ENCODE measurements at regions not wholly inside any gene's neighbourhood (a gene's known extent, or its start where the extent isn't known, plus 50 kb on each side); places are given as distances from the start of the nearest gene placed in this dataset.
"Not testable (repeated sequence)": the region's sequence is repeated elsewhere in the genome, so short reads cannot be mapped to it uniquely, and the experiment has no call there.

DNA sequence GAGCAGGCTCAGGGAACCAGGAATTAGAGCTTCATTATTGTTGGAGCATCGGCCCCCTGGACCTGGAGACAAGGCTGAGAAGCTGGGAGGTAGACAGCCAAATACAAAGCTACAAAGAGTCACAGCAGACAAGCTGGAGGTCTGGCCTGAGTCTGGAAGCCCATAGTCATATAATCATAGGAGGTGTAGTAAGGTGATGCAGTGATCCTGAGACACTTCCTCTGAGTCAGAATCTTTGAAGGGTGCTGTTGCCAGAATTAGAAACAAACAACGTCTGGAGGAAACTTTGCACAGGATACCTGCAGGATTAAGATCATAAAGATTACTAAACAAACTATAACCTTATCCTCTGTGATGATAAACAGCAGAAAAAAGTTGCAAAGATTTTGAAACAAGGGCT, 213.8 kb downstream of the DSC3 start:
- intact Hi-C loops (cut with micrococcal nuclease): no loop called here

DNA sequence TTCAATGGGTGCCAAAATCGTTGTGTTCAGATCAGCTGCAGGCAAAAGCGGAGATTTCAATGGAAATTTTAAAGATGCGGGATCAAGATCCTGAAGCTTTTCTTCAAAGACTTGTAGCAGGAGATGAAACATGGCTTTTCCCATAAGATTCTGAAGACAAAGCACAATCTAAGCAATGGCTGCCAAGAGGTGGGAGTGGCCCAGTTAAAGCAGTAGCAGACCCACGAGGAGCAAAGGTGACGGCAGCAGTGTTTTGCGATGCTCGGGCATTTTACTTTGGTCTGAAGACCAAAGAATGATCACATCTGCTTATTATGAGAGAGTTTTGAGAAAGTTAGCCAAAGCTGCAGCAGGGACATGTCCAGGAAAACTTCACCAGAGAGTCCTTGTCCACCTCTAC, 222.9 kb downstream of the DSC3 start:
- intact Hi-C loops (cut with micrococcal nuclease): no loop called here

DNA sequence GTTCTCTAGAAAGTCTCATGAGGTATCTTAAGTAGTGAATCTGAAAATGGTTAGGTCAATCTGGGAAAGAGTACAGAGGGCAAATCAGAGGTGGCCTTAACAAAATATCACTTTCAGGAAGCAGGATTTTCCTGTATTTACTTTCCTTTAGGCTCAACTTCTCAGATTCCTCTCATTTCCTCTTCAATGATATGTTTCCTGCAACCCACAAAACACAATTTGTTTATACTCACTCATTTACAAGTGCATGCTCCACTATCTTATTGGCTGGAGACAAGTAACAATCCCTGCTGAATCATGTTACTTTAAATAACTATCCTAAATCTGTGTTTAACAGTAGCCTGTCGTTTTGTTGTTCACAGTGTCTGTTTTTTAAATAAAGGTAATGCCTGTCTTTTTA, 228.1 kb downstream of the DSC3 start:
- intact Hi-C loops (cut with micrococcal nuclease): no loop called here

DNA sequence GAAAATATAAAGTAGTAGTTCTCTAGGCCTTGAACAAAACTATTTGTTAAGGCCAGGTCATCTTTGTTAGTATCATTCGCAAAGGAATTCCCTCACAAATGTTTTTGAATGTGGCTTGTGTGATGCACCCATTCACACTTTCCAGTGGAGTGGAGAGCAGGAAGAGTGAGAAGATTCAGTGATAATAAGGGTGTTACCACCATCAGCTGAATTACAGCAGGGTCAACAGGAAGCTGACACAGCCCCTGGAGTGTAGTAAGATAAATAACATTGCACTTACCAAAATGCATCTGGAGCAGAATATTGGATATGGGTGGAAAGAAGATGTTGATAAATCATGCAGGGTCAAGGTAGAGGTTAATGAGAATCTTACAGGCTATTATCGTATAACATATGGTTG, 231.0 kb downstream of the DSC3 start:
- intact Hi-C loops (cut with micrococcal nuclease): no loop called here

DNA sequence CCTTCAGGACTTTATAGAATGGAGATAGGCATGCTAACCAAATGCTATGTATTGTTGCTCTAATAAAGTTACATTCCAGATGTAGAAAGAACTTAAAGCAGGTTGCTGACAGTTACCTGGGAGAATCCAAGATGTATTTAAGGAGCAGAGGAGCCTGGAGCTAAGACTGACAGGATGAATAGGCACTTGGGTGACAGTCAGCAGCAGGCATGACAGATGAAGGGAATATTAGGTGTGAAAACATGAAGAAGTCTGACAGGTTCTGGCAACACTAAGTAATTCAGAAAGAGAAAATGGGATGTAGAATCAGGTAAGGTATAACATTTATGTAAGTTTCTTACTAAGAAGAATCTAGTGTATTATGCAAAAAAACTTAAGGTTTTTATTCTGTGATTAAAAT, 232.0 kb downstream of the DSC3 start:
- intact Hi-C loops (cut with micrococcal nuclease): no loop called here

DNA sequence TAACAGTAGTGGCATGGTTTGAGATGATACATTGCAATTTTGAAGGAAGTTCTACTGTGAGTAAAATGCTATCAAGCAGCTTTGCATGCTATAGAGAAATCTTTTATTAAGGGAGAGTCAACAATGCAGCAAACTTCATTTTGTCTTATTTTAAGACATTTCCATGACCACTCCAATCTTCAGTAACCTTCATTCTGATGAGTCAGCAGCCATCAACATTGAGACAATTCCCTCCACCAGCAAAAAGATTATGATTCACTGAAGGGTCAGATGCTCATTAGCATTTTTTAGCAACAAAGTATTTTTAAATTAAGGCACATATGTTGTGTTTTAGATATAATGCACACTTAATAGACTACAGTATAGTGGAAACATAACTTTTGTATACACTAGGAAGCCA, 235.7 kb downstream of the DSC3 start:
- intact Hi-C loops (cut with micrococcal nuclease): no loop called here

DNA sequence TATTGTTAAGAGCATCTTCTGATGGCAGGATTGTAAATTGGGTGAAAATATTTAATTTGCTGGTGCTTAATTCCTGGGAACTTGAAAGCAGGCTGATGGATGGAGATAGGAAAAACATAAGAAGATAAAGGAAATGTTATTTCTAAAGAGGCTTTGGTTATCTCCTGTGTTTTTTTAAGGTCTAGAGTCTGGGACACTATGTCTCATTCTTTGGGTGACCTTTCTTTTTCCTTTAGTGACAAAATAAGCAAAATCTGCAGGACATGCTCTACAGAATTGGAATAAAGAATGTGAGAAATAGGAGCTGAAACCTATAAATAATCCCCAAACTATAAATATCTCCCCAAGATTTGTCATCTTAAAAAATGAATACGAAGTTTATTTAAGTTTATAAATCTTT, 241.7 kb downstream of the DSC3 start:
- intact Hi-C loops (cut with micrococcal nuclease): no loop called here

DNA sequence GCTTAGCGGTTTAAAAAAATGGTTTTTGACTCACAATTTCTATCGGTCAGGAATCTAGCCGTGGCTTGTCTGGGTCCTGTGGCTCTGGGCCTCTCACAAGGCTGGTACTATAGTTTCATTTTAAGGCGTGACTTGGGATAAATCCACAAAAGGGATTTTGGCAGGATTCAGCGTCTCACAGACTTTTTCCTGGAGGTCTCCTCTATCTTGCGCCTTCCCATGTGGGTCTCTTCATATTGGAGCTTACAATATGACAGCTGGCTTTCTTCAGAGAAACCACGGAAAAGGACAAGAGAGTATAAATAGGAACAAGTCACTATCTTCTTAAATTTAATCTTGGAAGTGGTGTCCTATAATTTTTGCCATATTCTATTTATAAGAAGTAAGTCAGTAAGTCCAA, 250.5 kb downstream of the DSC3 start:
- intact Hi-C loops (cut with micrococcal nuclease): no loop called here

DNA sequence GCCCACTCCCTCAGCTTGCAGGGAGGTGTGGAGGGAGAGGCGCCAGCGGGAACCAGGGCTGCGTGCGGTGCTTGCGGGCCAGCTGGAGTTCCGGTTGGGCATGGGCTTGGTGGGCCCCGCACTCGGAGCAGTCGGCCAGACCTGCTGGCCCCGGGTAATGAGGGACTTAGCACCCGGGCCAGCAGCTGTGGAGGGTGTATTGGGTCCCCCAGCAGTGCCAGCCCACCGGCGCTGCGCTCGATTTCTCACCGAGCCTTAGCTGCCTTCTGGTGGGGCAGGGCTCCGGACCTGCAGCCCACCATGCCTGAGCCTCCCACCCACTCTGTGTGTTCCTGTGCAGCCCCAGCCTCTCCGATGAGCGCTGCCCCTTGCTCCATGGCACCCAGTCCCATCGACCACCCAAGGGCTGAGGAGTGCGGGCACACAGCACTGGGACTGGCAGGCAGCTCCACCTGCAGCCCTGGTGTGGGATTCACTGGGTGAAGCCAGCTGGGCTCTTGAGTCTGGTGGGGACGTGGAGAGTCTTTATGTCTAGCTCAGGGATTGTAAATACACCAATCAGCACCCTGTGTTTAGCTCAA, 254.0 kb downstream of the DSC3 start:
- intact Hi-C loops (cut with micrococcal nuclease): not testable (repeated sequence)

DNA sequence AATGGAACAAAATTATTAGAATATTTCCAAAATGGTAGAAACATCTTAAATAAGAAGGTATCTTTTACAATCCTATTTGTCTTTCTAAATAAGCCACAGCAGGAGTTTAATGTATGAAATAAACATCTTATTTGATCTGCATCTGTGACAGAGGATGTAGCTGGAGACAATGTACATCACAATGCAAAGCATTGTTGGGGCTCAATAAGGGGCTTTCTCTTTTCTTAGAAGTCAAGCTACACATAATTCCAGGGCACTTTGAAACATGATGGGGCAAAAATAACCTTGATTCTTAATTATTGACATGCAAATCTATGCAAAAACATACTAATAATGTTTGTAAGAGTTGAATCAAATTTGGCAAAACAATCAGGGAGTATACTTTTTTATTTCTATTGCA, 255.1 kb downstream of the DSC3 start:
- intact Hi-C loops (cut with micrococcal nuclease): no loop called here

DNA sequence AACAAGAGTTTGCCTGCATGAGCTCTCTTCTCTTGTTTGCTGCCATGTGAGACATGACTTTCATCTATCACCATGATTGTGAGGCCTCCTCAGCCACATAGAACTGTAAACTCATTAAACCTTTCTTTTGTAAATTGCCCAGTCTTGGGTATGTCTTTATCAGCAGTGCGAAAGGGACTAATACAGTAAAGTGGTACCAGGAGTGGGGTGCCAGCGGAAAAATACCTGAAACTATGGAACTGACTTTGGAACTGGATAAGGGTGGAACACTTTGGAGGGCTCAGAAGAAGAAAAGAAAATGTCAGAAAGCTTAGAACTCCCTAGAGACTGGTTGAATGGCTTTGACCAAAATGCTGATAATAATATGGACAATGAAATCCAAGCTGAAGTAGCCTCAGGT, 260.9 kb downstream of the DSC3 start:
- intact Hi-C loops (cut with micrococcal nuclease): no loop called here

DNA sequence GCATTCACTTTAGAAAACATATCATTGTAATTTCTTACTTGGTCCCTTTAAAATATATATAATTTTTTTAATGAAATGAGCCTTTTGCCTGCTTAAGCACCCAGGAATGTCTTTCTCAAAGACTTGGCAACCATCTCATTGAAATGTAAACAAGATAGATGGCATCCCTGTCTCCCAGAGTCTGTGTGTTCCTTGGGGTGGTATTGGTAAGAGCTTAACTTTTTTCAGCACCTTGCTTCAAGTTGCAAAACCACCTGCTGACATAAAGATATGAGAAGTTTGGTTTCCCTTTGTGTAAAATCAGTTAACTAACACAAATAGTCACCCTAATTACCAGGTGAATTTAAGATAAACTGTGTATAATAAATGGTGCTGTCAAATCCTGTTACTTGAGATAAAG, 266.9 kb downstream of the DSC3 start:
- intact Hi-C loops (cut with micrococcal nuclease): no loop called here

DNA sequence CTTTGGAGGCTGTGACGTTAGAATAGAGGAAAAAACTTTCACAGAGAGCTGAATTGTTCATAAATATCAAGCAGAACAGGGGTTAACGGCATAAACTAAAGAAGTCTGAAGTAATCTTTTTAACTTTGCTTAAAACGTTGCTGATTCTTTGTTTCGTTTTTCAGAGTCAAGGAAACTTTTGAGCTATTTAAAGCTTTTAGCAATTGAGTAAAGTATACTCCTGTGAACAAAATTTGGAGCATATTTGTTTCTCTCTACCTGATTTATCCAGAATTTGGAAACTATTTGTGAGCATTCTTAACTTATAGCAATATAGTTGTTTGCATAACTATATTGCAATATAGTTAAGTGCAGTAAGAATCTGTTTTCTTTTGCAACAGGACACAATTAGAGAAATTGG, 270.4 kb downstream of the DSC3 start:
- intact Hi-C loops (cut with micrococcal nuclease): not testable (repeated sequence)

DNA sequence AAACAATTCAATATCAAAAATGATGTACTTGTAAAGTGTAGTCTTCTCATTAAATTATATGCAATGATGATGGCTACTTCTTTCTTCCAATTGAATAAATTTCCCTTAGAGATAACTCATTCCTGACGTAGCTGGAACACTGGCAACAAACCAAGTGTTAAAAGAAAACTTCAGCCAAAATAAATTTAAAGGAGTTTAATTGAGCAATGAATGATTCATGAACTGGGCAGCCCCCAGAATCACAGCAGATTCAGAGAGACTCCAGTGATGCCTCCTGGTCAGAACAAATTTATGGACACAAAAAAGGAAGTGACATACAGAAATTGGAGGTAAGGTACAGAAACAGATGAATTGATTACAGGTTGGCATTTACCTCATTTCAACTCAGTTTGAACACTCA, 276.5 kb downstream of the DSC3 start:
- intact Hi-C loops (cut with micrococcal nuclease): no loop called here

DNA sequence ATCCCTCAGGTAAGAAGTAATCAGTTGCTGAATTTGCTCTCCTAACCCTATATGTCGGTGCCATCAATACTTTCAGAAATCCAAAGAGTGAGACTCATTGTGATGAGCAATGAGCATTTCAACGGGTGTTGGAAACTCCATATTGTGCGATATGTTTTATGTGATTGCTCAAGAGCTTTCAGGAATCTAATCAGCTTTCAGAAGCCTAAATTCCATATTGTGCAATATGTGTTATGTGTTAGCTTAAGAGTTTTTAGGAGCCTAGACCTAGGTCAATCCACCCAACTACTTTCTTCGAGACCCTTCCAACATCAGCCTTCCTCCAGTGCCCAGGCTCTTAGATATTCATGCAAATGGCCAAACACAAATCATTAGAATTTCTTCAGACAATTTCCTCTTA, 277.3 kb downstream of the DSC3 start:
- intact Hi-C loops (cut with micrococcal nuclease): no loop called here

DNA sequence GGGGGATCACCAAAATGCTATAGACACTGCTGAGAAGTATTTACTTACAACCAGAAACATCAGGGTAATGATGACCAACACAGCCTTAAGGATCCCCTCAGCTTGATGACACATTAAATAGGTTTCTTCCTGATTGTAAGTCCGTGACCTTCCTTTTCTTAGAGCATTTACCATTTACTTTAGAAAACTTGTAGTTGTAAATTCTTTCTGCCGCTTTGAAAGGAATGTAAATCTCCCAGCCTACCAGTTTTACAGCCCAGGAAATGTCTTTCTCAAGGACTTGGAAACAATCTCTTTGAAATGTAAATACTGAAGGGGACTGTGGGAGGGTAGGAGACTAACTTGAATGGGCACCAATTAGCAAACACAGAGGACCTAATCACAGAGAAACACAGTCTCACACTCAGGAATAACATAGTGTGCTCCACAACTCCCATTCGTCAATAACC, 278.6 kb downstream of the DSC3 start:
- intact Hi-C loops (cut with micrococcal nuclease): no loop called here

DNA sequence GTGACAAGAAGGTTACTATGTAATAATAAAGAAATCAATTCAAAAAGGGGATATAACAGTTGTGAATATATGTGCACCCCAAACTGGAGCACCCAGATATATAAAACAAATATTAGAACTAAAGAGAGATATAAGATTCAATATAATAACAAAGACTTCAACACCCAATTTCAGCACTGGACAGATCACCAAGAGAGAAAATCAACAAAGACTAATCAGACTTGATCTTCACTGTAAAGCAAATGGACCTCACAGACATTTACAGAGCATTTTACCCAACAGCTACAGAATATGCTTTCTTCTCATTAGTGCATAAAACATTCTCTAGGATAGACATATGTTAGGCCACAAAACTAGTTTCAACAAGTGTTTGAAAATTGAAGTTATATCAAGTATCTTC, 287.7 kb downstream of the DSC3 start:
- intact Hi-C loops (cut with micrococcal nuclease): no loop called here

DNA sequence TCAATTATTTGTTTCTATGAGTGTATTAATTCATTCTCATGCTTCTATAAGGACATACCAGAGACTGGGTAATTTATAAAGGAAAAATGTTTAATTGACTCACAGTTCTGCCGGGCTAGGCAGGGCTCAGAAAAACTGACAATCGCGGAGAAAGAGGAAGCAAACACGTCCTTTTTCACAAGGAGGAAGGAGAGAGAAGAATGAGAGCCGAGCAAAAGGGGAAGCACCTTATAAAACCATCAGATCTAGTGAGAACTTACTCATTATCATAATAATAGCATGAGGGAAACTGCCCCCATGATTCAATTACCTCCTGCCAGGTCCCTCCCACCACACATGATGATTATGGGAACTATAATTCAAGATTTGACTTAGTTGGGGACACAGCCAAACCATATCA, 294.0 kb downstream of the DSC3 start:
- intact Hi-C loops (cut with micrococcal nuclease): no loop called here

DNA sequence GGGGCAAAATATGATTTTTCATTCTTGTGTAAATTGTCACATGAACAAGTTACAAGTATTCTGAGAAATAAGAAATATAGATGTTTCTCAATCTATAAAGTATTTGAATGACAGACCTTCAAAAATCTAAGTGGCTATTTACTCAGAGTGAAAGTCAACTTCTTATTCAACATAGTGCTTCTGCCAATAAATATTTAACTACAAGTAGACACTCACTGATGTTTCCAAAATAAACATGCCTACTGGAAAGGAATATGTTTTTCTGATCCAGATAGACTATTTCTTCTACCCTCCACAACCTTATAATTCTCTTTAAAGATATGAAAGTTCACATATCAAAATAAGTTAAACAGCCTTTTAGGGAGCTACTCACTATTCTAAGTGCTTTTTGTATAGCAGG, 296.3 kb downstream of the DSC3 start:
- intact Hi-C loops (cut with micrococcal nuclease): no loop called here

DNA sequence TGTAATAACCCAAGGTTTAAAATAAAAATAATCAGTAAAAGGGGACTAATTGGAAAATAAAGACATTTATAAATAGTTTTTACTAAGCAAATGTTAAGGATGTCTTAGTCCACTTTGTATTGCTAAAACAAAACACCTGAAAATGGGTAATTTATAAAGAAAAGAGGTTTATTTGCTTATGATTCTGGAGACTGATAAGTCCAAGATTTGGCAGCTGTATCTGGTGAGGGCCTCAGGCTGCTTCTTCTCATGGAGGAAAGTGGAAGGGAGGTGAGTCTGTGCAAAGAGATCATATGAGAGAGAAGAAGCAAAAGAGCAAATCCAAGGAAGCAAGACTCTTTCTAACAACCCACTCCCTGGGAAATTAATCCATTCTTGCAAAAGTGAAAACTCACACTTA, 299.5 kb downstream of the DSC3 start:
- intact Hi-C loops (cut with micrococcal nuclease): no loop called here

DNA sequence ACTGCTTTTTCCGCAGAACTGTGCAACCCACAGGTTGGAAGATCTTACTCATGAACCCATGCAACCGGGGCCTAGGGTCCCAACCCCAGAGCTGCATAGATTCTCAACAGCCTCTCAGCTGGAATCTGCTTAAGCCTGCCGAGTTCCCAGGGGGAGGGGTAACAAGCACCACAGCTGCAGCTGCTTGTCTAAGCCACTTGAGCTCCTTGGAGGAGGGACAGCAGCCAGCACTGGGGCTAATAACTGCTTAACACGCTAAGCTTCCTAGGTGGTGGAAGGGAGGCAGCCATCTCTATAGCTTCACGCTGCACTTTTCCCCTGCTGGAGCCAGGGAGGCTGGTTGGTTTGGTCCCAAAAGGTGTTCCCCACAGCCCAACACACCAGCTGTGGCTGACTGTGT, 311.6 kb downstream of the DSC3 start:
- intact Hi-C loops (cut with micrococcal nuclease): no loop called here

DNA sequence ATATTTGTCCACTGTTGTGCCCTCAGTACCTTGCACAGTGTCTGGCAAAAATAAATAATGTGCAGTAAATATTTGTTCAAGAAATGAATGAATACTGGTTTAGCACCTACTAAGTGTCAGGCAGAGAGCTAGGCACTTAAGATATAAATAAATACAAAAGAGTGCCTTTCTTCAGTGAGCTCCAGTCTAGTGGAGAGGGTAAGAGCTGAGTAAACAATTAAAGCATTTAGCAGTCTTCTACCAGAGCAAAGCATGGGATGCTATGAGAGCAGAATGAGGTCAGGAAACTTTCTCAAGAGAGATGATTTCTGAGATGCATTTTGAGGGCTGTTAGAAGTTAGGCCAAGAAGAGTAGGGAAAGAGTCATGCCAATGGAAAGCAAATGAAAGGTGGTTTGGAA, 314.7 kb downstream of the DSC3 start:
- intact Hi-C loops (cut with micrococcal nuclease): no loop called here

DNA sequence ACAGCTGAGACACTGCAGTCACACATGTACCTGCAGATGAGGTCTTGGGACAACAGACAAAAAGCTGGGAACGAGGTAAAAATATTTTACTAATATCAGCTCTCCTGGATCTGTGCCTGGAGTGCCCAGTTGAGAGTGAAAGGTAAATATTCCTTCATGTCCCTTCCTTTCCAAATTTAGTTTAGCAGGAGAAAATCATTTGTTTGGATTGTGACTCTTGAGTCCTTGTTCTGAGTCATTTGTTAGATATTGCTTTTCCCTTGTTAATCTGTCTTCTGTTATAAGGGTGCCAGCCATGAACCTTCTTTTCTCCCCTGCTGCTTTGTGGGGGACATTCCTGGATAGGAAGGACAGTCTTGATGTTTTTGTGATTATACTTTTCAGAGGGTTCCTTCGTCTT, 329.2 kb downstream of the DSC3 start:
- intact Hi-C loops (cut with micrococcal nuclease): no loop called here

DNA sequence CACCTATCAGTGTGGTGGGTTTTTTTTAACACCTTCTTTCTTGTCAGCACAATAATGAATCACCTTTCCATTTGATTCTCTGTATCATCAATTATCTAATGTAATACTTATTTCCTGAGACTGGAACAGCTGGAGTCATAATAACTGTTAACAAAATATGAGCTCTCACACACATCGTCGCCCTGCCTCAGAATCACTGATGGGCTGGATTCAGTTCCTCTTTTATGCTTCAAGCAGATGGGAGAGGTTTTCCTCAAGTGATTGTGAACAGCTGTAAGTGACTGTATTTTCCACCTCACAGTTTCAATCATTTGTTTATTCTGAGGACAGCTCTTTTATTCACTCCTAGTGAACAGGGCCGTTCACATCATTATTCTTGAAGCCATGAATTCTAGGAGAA, 330.2 kb downstream of the DSC3 start:
- intact Hi-C loops (cut with micrococcal nuclease): no loop called here

Data from T-helper 2 cell treated with Interferon-gamma antibody and Interleukin-4, amounts not matched to agents 100 ng/mL and 5 ng/mL, for 36 hours (primary cell).